HL-60 (cell line): ENCODE measurements at regions not wholly inside any gene's neighbourhood (a gene's known extent, or its start where the extent isn't known, plus 50 kb on each side); places are given as distances from the start of the nearest gene placed in this dataset.

Experiments
- POLR2AphosphoS5 ChIP-seq: IDR thresholded peaks from 2 replicates; pipeline ENCODE4 v1.6.1; 2012; ENCODE audit warnings: low read depth
- TF ChIP-seq, protein P1 (sequence below): IDR thresholded peaks from one replicate; pipeline ENCODE4 v1.5.1; 2011; ENCODE audit warnings: low read length, control low read depth, inconsistent platforms; ENCODE audit not compliant: insufficient read depth

DNA sequence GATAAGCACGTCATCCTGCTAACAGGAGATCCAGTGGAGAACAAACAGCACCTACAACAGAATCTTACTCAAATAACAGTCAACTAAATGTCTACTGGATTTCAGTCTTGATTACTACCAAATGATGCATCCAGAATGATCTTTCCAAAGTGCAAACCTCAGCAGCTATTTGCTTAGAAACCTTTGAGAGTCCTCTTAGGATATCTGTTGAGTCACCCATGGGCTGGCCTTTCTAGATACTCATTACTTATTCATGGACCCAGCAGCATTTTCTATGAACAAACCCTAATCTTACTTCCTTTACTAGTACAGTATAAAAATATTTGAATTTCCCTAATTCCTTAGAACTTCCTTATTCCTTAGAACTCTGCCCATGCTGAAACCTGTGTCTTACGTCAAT is 118.5 kb upstream of the PABPC4L start:
- TF ChIP-seq, protein P1, sequence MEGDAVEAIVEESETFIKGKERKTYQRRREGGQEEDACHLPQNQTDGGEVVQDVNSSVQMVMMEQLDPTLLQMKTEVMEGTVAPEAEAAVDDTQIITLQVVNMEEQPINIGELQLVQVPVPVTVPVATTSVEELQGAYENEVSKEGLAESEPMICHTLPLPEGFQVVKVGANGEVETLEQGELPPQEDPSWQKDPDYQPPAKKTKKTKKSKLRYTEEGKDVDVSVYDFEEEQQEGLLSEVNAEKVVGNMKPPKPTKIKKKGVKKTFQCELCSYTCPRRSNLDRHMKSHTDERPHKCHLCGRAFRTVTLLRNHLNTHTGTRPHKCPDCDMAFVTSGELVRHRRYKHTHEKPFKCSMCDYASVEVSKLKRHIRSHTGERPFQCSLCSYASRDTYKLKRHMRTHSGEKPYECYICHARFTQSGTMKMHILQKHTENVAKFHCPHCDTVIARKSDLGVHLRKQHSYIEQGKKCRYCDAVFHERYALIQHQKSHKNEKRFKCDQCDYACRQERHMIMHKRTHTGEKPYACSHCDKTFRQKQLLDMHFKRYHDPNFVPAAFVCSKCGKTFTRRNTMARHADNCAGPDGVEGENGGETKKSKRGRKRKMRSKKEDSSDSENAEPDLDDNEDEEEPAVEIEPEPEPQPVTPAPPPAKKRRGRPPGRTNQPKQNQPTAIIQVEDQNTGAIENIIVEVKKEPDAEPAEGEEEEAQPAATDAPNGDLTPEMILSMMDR, result no peak
- no peak for TF ChIP-seq POLR2AphosphoS5
